Chondrocyte (in vitro differentiated cells): ENCODE measurements at regions not wholly inside any gene's neighbourhood (a gene's known extent, or its start where the extent isn't known, plus 50 kb on each side); places are given as distances from the start of the nearest gene placed in this dataset.
A peak's percentile ranks its signal among the peaks of the same experiment; 100 is the strongest.

Experiments
- DNase-seq: peaks from one replicate; pipeline ENCODE4 v3.0.0; 2021; ENCODE audit warnings: mixed read lengths, low spot score
- H3K27ac Mint-ChIP-seq: one replicate; pipeline ENCODE4 v1.8.0; 2021; ENCODE audit warnings: mild to moderate bottlenecking, moderate library complexity, mixed read lengths; ENCODE audit not compliant: unreplicated experiment
- H3K27me3 Mint-ChIP-seq: 2 replicates; pipeline ENCODE4 v1.8.0; 2021; ENCODE audit warnings: low read depth, mixed read lengths
- H3K36me3 Mint-ChIP-seq: 2 replicates; pipeline ENCODE4 v1.8.0; 2021; ENCODE audit warnings: low read depth, mixed read lengths
- H3K4me1 Mint-ChIP-seq: 2 replicates; pipeline ENCODE4 v1.8.0; 2021; ENCODE audit warnings: low read depth, mild to moderate bottlenecking, mixed read lengths
- H3K4me3 Mint-ChIP-seq: one replicate; pipeline ENCODE4 v1.8.0; 2021; ENCODE audit warnings: mild to moderate bottlenecking, moderate library complexity, mixed read lengths; ENCODE audit not compliant: unreplicated experiment
- H3K9me3 Mint-ChIP-seq: 2 replicates; pipeline ENCODE4 v1.8.0; 2021; ENCODE audit warnings: low read depth, mixed read lengths
- TF ChIP-seq, protein P1 (sequence below): fragments of 200-600 bp; sonication (generic); IDR thresholded peaks from 2 replicates; pipeline ENCODE4 v1.5.0; 2021; ENCODE audit warnings: antibody characterized with exemption, mild to moderate bottlenecking, moderate library complexity

DNA sequence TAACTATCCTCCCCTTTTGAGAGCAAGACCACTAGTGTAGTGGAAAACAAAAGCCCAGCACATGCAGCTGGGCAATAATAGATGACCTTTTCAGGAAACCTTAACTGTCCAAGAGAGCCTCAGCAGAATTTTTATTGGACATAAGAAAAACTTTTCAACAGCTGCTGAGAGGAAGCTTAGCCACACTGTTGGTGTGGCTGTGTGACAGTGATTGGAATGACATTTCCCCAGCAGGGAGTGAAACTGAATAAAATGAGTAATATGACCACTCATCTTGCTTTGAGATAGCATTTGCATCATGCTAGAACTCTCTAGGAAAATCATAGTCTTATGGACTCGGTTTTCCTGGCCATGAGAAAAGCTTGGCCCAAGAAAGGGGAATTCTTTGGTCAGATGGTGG lies 687.8 kb downstream of the SLCO4C1 start:
- Mint-ChIP-seq H3K9me3 (no peaks in the 10 kb centered on the region), H3K4me3 (no peak overlapping the region), H3K4me1 (no peaks in the 10 kb centered on the region), H3K27ac (no peak overlapping the region), H3K36me3 (no peaks in the 10 kb centered on the region), H3K27me3 (no peaks in the 10 kb centered on the region)
- TF ChIP-seq, protein P1, sequence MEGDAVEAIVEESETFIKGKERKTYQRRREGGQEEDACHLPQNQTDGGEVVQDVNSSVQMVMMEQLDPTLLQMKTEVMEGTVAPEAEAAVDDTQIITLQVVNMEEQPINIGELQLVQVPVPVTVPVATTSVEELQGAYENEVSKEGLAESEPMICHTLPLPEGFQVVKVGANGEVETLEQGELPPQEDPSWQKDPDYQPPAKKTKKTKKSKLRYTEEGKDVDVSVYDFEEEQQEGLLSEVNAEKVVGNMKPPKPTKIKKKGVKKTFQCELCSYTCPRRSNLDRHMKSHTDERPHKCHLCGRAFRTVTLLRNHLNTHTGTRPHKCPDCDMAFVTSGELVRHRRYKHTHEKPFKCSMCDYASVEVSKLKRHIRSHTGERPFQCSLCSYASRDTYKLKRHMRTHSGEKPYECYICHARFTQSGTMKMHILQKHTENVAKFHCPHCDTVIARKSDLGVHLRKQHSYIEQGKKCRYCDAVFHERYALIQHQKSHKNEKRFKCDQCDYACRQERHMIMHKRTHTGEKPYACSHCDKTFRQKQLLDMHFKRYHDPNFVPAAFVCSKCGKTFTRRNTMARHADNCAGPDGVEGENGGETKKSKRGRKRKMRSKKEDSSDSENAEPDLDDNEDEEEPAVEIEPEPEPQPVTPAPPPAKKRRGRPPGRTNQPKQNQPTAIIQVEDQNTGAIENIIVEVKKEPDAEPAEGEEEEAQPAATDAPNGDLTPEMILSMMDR = no peak
- DNase-seq = no peak

DNA sequence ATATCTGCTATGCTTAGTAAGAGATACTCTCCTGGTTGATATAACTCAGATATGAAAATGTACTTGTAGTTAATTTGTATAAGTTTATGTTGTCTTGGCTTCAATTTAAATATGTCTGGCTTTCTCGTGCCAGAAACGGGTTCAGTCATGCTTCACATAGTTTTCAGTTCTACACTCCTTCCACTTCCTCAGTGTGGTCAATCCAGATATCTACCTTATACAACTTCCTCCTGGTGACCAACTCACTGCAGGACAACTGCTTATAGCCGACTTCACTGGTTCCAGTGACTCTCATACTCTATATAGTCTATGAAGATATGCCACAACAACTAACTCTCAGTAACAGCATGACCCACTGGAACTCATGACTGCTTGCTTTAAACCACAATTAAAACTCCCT lies 690.4 kb downstream of the SLCO4C1 start:
- H3K4me3 Mint-ChIP-seq = no peak overlapping the region
- H3K27ac Mint-ChIP-seq = no peak overlapping the region
- no peaks in the 10 kb centered on the region for H3K27me3 Mint-ChIP-seq
- H3K4me1 Mint-ChIP-seq = no peaks in the 10 kb centered on the region
- TF ChIP-seq, protein P1 = no peak
- no peaks in the 10 kb centered on the region for H3K9me3 Mint-ChIP-seq
- H3K36me3 Mint-ChIP-seq = no peaks in the 10 kb centered on the region
- DNase-seq = no peak

DNA sequence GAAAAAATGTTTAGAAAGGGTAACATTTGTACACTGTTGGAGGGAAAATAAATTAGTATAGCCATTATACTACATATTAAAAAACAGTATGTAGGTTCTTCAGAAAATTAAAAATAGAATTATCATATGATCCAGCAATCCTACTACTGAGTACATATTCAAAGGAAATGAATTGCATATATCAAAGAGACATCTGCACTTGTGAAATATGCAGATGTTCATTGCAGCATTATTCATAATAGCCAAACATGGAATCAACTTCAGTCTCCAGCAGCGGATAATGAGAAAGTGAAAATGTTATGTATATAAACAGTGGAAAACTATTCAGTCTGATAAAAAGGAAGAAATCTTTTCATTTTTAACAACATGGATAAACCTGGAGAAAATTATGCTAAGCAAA lies 695.5 kb downstream of the SLCO4C1 start:
- H3K36me3 Mint-ChIP-seq = no peaks in the 10 kb centered on the region
- TF ChIP-seq, protein P1 = no peak
- no peaks in the 10 kb centered on the region for H3K4me1 Mint-ChIP-seq
- no peak overlapping the region for H3K27ac Mint-ChIP-seq
- H3K27me3 Mint-ChIP-seq = peaks cover 3% of the 10 kb centered on the region
- no peak for DNase-seq
- peaks cover 14% of the 10 kb centered on the region for H3K9me3 Mint-ChIP-seq
- H3K4me3 Mint-ChIP-seq = no peak overlapping the region

DNA sequence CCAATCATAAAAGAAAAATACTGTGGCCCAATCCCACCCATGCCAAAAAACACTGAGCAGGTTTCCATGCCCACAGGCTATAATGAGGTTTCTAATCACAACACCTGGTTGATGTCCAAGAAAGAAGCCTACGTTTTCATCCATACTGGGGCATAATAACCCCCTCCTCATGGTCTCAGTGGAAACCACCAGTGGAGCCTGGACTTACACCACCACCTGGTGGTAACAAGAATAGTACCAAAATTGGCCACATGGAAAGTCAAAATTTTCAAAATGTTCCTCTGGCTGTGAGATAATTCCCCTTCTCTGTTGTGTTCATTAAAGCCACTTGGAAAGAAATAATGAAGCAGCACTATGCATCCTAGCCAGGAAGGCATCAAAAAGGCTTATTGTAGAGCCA lies 687.3 kb upstream of the ST8SIA4 start:
- TF ChIP-seq, protein P1 = peak; percentile 52
- Mint-ChIP-seq H3K9me3 (peaks cover 10% of the 10 kb centered on the region), H3K4me3 (no peak overlapping the region), H3K4me1 (no peaks in the 10 kb centered on the region), H3K27me3 (peaks cover 2% of the 10 kb centered on the region), H3K27ac (no peak overlapping the region), H3K36me3 (no peaks in the 10 kb centered on the region)
- no peak for DNase-seq

DNA sequence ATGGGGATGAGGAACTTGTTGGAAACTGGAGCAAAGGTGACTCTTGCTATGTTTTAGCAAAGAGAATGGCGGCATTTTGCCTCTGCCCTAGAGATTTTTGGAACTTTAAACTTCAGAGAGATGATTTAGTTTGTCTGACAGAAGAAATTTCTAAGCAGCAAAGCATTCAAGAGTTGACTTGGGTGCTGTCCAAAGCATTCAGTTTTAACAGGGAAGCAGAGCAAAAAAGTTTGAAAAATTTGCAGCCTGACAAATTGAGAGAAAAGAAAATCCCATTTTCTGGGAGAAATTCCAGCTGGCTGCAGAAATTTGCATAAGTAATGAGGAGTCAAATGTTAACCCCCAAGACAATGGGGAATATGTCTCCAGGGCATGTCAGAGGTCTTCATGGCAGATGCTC lies 682.3 kb upstream of the ST8SIA4 start:
- TF ChIP-seq, protein P1 = no peak
- H3K4me1 Mint-ChIP-seq = no peaks in the 10 kb centered on the region
- DNase-seq = no peak
- no peaks in the 10 kb centered on the region for H3K27me3 Mint-ChIP-seq
- no peak overlapping the region for H3K27ac Mint-ChIP-seq
- H3K4me3 Mint-ChIP-seq = no peak overlapping the region
- H3K9me3 Mint-ChIP-seq = peaks cover 6% of the 10 kb centered on the region
- H3K36me3 Mint-ChIP-seq = no peaks in the 10 kb centered on the region
